ENCODE measurements at regions not wholly inside any gene's neighbourhood (a gene's known extent, or its start where the extent isn't known, plus 50 kb on each side); places are given as distances from the start of the nearest gene placed in this dataset.

- TF ChIP-seq SIN3A (IDR thresholded peaks at IDR 0.05; ENCODE audit: borderline replicate concordance, insufficient read depth, low read depth, low read length) (no peak), CTCF (IDR thresholded peaks at IDR 0.05) (no peak), POLR2AphosphoS5 (IDR thresholded peaks at IDR 0.05; ENCODE audit: low read depth, low read length) (no peak)
- ChIA-PET CTCF (no interaction called here), POLR2A (no interaction called here)
- Histone ChIP-seq H3K4me3 (ENCODE audit: low read depth in 2 of 2, low read length in 2 of 2) (no peak overlapping the region), H3K4me1 (ENCODE audit: control insufficient read depth, insufficient read depth, low read length) (no peaks in the 10 kb centered on the region), H3K27me3 (ENCODE audit: control insufficient read depth, insufficient read depth, low read length) (no peaks in the 10 kb centered on the region), H3K9me3 (ENCODE audit: control insufficient read depth, insufficient read depth, low read depth, low read length) (no peaks in the 10 kb centered on the region), H3K27ac (ENCODE audit: low read length) (no peak overlapping the region), H3K36me3 (ENCODE audit: control insufficient read depth, insufficient read depth, low read length) (no peaks in the 10 kb centered on the region)
- no peak for ATAC-seq
- in situ Hi-C loops (cut with HindIII; ENCODE audit: low pct_unique_long_range_greater_than_20kb, low sequenced_read_pairs) (no loop called here), intact Hi-C loops (cut with micrococcal nuclease; ENCODE audit: unreplicated experiment) (no loop called here)
- no peak for DNase-seq (ENCODE audit: low read depth, low spot score)
- no TSS peak for BruUV-seq (replicated peaks)
These were observed 151.1 kb downstream of the KLF12 start for GRCh38 chr13:73983109-73983508.

GRCh38 chr13:73981595-73981994 is 152.6 kb downstream of the KLF12 start:
- no TSS peak for BruUV-seq (replicated peaks)
- POLR2A ChIA-PET = no interaction called here
- Histone ChIP-seq H3K9me3 (ENCODE audit: control insufficient read depth, insufficient read depth, low read depth, low read length) (no peaks in the 10 kb centered on the region), H3K36me3 (ENCODE audit: control insufficient read depth, insufficient read depth, low read length) (no peaks in the 10 kb centered on the region), H3K27me3 (ENCODE audit: control insufficient read depth, insufficient read depth, low read length) (no peaks in the 10 kb centered on the region), H3K4me3 (ENCODE audit: low read depth in 2 of 2, low read length in 2 of 2) (no peak overlapping the region), H3K27ac (ENCODE audit: low read length) (no peak overlapping the region), H3K4me1 (ENCODE audit: control insufficient read depth, insufficient read depth, low read length) (no peaks in the 10 kb centered on the region)
- no peak for DNase-seq (ENCODE audit: low read depth, low spot score)
- TF ChIP-seq TCF7L2 (IDR thresholded peaks at IDR 0.05; ENCODE audit: low read depth, low read length) = no peak
- no peak for TF ChIP-seq CTCF (IDR thresholded peaks at IDR 0.05)
- TF ChIP-seq REST (IDR thresholded peaks at IDR 0.05; ENCODE audit: insufficient read depth in 1 of 2, low read depth in 2 of 2, low read length in 1 of 2) = no peak
- no peak for TF ChIP-seq SIN3A (IDR thresholded peaks at IDR 0.05; ENCODE audit: borderline replicate concordance, insufficient read depth, low read depth, low read length)
- no peak for TF ChIP-seq POLR2AphosphoS5 (IDR thresholded peaks at IDR 0.05; ENCODE audit: low read depth, low read length)
- intact Hi-C loops (cut with micrococcal nuclease; ENCODE audit: unreplicated experiment) (no loop called here), in situ Hi-C loops (cut with HindIII; ENCODE audit: low pct_unique_long_range_greater_than_20kb, low sequenced_read_pairs) (no loop called here)
- no peak for ATAC-seq
- CTCF ChIA-PET = no interaction called here
